A549 (cell line): ENCODE measurements at regions not wholly inside any gene's neighbourhood (a gene's known extent, or its start where the extent isn't known, plus 50 kb on each side); places are given as distances from the start of the nearest gene placed in this dataset.

ENCODE experiments used
- ESRRA ChIP-seq: fragments of 150-350 bp; IDR thresholded peaks from 2 replicates; pipeline ENCODE4 v1.6.1; 2014; ENCODE audit warnings: mild to moderate bottlenecking, low read length, borderline replicate concordance
- GATA3 ChIP-seq: IDR thresholded peaks from 2 replicates; pipeline ENCODE4 v1.6.1; 2012; ENCODE audit warnings: borderline replicate concordance
- HOXA7 ChIP-seq: fragments of 250-450 bp; sonication (Bioruptor Pico); IDR thresholded peaks from 2 replicates; pipeline ENCODE4 v1.5.0; 2020; ENCODE audit warnings: mild to moderate bottlenecking, moderate library complexity
- MAFK ChIP-seq: fragments of 450-650 bp; IDR thresholded peaks from 2 replicates; pipeline ENCODE4 v1.6.1; 2014; ENCODE audit not compliant: partially characterized antibody
- MAX ChIP-seq: IDR thresholded peaks from 2 replicates; pipeline ENCODE4 v1.6.1; 2012
- POLR2A ChIP-seq: IDR thresholded peaks from 2 replicates; pipeline ENCODE4 v1.6.1; 2012; ENCODE audit warnings: mild to moderate bottlenecking, low read length
- RCOR1 ChIP-seq: fragments of 150-350 bp; IDR thresholded peaks from 2 replicates; pipeline ENCODE4 v1.6.1; 2014; ENCODE audit warnings: antibody characterized with exemption, low read length, low read depth
- TF ChIP-seq, protein P1 (sequence below): fragments of >200 bp; sonication (Bioruptor Twin); formaldehyde crosslinking; IDR thresholded peaks from 3 replicates; pipeline ENCODE4 v1.5.1; 2016

- TF ChIP-seq MAFK (no peak), ESRRA (no peak), POLR2A (no peak), MAX (no peak), GATA3 (no peak), RCOR1 (no peak), HOXA7 (CRISPR knock-in tag) (no peak)
- TF ChIP-seq, protein P1, sequence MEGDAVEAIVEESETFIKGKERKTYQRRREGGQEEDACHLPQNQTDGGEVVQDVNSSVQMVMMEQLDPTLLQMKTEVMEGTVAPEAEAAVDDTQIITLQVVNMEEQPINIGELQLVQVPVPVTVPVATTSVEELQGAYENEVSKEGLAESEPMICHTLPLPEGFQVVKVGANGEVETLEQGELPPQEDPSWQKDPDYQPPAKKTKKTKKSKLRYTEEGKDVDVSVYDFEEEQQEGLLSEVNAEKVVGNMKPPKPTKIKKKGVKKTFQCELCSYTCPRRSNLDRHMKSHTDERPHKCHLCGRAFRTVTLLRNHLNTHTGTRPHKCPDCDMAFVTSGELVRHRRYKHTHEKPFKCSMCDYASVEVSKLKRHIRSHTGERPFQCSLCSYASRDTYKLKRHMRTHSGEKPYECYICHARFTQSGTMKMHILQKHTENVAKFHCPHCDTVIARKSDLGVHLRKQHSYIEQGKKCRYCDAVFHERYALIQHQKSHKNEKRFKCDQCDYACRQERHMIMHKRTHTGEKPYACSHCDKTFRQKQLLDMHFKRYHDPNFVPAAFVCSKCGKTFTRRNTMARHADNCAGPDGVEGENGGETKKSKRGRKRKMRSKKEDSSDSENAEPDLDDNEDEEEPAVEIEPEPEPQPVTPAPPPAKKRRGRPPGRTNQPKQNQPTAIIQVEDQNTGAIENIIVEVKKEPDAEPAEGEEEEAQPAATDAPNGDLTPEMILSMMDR = no peak
Observed at GRCh38 chr20:52904837-52905236, 67.3 kb upstream of the TSHZ2 start.
